Activated CD8-positive, alpha-beta memory T cell treated with anti-CD3 and anti-CD28 coated beads for 24 hours (primary cell): ENCODE measurements at regions not wholly inside any gene's neighbourhood (a gene's known extent, or its start where the extent isn't known, plus 50 kb on each side); places are given as distances from the start of the nearest gene placed in this dataset.
"Not testable (repeated sequence)": the region's sequence is repeated elsewhere in the genome, so short reads cannot be mapped to it uniquely, and the experiment has no call there.

ENCODE experiments used
- DNase-seq: peaks from one replicate; pipeline ENCODE4 v3.0.0-alpha.2; 2020

DNA sequence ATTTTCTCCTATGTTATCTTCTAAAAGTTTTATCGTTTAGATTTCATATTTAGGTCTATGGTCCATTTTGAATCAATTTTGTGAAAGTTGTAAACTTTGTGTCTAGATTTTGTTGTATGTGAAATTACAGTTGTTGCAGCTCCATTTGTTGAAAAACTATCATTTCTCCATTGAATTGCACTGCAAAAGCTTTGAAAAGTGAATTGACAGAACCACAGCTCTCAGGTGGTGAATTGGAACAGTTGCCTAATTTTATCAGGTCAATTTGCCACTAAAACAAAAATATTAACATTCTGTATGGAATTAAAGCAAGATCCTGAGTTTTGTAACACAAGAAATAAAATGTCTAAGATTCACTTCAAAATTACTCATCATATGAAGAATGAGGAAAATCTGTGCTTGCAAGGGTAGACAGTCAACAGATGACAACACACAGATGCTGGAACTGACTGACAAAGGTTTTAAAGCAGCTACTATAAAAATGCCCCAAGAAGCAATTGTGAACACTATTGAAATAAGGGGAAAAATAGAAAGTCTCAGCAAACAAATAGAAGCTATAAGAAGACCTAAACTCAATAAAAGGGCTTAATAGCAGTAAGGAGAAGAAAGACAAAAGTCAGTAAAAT lies 346.7 kb downstream of the PAX1 start:
- no peak for DNase-seq

DNA sequence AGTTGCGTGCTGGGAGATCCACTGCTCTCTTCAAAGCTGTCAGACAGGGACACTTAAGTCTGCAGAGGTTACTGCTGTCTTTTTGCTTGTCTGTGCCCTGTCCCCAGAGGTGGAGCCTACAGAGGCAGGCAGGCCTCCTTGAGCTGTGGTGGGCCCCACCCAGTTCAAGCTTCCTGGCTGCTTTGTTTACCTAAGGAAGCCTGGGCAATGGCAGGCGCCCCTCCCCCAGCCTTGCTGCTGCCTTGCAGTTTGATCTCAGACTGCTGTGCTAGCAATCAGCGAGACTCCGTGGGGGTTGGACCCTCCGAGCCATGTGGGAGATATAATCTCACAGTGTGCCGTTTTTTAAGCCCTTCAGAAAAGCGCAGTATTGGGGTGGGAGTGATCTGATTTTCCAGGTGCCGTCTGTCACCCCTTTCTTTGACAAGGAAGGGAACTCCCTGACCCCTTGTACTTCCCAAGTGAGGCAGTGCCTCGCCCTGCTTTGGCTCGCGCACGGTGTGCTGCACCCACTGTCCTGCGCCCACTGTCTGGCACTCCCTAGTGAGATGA lies 340.6 kb downstream of the PAX1 start:
- not testable (repeated sequence) for DNase-seq

DNA sequence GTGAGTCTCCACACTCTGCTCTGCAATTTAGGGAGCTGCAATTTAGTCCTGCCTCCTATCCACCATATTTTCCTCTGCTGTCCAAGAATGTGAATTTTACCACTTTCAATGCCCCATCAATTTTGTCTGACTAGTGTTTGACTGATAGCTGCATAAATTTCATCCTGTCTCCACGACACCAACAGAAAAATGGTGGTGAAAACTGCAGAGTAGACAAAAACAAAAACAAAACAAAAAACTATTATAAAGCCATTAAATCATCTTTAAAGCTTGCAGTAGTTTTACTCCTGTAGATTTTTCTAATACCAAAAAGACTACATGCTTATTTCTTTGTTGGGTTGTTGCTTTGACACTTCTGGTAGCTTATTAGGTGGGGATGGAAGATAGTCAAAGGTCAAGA lies 322.0 kb downstream of the PAX1 start:
- DNase-seq = no peak

DNA sequence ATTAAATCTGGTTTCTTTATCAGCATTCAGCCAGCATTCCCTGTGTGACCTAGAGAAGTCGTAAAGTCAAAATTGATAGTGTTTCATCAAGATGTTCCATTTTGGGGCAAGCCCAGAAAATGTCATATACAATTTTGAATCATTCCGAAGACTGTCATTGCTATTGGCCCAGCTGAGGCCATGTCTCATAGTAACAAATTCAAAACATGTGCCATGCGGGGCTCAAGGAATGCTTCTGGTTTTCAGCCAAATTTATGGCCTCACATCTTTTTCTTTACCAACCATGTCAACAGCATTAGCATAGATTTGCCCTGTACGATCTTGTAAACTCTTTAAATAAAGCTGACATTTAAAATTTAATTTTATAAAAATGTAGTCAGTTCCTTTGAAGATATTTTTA lies 314.7 kb downstream of the PAX1 start:
- no peak for DNase-seq

DNA sequence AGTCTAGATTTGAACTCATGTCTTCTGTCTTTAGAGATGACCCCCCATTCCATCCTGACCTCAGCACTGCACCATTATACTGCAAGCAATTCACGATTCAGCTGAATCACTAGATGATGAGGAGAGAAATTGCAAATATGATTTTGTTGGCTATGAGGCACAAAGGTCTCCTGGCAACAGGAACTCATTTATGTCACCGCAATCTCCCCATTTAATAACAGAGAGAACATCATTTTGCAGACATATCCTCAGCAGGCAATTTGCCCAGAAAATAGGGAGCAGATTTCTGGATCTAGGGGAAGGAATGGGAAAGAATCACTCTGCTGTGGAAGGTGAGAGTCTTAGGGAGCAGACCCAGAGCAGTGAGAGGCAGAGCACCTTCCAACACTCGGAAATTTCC lies 303.0 kb downstream of the PAX1 start:
- DNase-seq = no peak

DNA sequence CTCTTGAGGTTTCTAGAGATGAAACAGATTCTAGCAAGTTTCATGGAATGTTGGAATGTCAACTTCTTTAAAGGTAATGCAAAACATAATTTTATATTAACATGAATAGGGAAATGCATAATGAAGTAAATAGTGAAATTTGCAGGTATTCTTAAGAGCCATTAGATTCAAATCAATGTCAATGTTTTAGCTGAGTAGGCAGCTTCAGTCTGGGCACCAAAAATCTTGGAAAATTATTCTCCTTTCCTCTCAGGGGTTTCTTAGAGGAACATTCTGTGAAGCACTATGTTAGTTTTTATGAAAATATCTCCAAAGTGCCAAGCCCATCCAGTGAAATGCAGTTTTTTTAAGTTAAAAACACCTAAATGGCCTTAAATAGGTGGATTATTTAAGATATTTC lies 300.8 kb downstream of the PAX1 start:
- no peak for DNase-seq

DNA sequence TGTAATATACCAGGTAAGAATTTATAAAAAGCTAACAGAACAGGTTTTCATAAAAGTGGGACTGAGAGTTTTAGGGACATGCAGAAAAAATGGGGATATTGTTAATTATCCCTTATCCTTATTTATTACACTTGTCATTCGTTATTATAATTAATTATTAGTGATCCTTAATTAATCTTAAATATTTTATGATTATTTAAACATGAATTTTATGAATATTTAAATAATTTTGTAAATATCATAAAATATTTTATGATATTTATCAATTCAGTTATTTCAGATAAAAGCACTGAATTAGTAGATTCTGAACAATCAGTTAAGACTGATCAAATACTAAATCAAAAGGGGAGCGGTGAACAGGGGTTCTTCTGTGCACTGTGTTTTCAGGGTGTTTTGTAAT lies 300.1 kb downstream of the PAX1 start:
- DNase-seq = no peak

DNA sequence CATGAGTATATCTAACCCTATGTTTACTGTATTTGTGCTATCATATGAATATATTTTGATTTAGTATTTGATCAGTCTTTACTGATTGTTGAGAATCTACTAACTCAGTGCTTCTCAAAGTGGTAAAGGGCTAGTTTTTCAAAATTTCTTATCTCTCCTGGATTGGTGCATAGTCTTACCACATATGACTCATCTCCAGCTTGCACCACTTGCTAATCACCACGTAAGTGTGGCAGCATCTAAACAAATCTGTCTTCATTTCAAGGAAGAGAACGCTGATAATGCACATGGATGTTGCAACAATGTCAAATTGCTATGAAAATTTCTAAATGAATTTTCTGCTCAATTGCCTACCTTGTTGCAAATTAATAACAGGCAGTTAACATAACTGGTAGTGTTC lies 299.5 kb downstream of the PAX1 start:
- DNase-seq = no peak

DNA sequence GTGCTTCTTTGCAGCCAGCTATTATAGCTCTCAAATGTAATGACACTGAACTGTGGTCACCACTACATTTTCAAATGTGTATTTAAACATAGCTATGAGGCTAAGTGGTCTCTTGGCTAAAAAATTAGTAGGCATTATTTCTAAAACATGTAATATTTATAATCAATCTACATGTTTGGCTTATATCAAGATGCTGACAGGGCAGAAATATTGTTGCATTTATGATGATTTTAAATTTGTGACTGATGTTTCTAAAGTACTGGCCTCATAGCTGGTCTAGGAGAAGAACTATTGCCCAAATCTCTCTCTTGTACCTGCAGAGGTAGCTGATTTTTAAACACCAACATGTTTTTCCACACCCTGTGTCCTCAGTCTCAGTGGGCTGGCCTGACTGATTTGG lies 298.2 kb downstream of the PAX1 start:
- DNase-seq = no peak

DNA sequence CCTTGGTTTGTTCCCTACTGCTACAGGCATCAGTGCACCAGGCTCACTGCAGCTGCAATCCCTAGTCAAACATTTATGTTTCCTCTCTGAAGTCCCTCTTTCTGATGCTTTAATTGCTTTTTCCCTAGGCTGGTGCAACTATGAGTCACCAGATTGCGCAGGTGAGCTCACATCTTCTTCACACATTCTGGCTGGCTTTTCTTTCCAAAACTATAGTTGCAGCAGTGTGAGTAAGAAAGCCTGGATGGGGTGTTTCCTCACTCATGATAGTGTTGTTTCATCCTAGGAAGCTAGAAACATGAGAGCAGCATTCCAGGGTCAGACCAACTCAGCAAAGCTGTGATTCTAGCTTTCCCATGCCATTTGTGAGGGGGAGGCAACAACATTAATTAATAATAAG lies 296.4 kb downstream of the PAX1 start:
- DNase-seq = no peak

DNA sequence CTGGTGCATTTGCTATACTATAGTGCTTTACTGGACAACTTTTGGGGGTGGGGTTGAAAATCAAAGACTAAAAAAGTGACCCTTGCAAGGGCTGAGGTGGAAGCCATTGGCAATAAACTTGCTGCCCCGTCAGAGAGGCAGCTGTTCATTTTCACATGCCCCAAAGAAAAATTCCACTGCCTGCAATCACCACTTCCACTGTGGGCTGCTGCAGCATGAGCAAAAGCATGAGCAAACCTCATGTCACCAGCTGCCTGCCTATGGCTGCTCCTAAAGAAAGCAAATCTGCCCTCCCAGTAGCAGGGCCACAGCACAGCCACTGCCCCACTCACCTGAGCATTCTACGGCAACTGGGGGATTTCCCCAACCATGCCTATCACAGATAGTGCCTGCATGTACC lies 290.0 kb downstream of the PAX1 start:
- no peak for DNase-seq

DNA sequence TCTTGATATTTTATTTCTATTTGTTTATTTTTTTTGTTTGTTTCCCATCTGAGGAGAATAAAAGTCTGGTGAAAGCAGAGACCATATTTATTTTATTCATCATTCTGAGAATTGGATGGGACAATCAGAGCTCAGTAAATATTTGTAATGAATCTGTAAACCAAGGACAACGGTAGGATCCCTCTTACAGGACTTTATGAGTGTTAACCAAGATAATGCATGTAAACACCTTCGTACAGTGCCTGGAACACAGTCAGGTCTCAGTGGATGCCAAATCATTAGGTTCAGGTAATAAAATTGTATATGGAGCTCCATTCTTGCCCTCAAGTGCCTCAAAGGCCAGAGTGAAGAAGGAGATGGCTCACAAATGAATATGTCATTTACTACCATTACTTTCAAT lies 288.7 kb downstream of the PAX1 start:
- DNase-seq = no peak

DNA sequence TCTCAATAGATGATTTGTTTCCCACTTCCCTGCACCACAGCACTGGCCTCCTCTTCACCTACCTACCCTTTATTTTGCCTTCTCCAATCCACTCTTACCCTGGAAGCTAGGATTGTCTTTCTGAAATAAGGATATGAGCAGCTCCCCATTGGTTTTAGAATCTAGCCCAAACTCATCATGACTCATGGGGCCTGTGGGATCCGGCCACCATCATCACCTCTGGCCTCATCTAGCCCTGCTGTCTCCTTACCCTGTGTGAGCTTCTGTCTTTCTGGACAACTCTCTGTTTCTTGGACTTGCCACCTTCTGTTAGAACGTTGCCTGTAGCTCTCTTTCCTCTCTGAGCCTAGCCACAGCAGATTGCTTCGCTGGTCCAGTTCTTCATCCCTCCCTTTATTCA lies 277.1 kb downstream of the PAX1 start:
- DNase-seq = no peak

DNA sequence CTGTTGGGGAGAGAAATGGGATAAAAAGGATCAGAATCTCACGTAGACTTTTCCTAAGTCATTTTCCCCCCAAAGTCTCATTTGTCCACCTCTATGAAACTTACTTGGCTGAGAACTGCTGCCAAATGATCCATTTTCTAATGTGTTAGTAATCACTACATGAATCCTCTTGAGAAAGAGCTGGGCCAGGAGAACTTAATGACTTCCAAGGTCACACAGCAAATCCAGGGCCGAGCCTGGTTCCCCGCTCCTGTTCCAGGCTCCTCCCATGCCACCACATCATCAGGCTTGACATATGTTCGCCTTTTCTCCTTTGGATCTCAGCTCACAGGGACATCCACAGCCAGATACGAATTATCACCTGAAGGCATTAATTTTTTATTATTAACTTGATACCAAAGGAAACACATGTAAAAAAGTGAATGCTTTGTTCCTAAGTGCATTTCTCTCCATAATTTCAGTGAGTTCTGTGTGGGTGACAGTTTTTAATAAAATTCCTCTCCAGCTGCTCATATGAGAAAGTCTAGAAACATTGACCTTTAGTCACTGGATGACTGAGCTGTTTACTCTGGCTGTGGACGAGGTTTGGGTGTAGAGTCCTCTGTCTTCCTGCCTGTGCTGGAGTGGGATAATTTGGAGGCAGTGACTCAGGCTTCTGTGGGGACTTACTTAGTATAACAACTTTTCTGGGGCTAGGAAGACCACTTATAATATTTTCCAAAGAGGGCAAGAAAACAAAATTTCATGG lies 276.3 kb downstream of the PAX1 start:
- no peak for DNase-seq

DNA sequence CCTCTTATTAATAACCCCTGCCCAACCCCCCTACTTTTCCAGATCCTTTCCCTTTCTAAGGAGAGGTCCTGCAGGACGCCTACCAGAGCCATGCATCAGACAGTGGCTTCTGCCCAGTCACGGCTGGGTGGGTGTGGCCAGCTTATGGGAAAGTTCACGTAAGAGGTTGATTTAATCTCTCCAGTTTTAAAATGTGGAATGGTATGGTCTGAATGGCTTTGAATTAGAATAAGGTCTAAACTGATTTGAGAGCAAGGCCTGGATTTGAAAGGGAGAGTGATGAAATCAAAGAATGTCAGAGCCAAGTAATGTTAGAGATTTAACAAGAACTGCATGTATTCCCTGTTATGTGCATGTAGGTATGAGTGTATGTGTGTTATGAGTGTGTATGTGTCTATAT lies 275.7 kb downstream of the PAX1 start:
- no peak for DNase-seq

DNA sequence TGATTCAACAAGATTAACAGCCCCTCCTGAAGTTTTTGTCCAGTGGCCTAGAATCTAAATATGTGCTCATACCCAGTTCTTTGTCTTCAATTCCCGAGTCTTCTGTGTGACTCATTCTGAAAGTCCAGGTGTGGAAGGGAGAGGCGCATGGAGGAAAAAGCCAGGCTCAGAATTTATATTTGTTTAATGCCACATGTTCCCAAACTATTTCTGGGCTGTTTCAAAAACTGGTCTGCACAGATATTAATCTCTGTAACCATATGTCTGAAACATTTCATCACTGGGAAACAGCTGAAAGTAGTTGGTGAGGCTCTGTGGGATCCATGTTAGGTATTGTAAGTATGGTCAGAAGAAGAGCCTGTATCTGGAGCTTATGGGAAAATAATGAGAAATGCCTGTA lies 266.0 kb downstream of the PAX1 start:
- DNase-seq = no peak

DNA sequence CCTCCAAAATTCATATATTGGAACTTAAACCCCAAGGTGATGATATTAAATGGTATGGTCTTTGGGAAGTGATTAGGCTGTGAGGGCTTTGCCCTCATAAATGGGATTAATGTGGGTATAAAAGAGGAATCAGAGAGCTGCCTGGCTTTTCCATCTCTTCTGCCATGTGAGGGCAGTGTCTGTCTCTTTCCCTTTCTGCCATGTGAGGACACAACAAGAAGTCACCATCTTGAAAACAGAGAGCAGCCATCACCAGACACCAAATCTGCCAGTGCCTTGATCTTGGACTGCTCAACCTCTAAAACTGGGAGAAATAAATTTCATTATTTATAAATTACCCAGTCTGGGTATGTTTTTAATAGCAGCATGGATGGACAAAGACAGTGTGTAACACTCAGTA lies 263.0 kb downstream of the PAX1 start:
- DNase-seq = no peak

DNA sequence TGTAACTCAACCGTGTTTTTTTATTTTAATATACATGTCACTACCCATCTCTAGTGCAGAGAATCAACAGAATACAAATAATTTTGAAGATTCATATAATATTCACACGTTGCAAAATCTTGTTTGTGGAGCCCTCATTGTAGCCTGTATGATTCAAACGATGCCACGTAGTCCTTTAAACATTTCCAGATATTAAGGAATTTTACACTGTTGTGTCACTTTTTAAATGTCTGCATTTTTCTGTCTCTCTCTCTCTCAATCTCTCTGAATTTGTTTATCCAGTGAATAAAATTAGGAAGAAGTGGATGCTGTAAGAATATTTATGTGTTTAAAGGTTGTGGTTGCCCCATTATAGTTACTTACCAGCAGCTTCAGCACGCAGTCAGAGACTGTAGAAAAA lies 262.0 kb downstream of the PAX1 start:
- no peak for DNase-seq

DNA sequence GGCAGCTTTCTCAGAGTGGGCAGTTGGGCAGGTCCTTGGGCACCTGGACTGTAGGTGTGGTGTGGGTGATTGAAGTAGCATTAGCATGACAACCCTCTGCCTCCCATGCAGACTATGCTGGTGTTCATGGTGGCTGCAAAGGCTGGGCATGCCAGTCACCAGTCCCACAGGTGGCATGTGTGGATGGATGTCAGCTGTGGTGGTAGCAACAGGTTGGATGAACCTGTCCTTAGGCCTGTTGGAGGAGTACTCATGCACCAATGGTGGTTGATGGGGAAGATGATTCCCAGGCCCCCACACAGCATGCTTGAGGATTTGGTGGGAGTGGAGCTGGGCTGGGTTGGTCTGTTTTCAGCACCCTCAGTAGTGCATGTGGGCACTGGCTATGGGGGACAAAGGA lies 251.1 kb downstream of the PAX1 start:
- no peak for DNase-seq

DNA sequence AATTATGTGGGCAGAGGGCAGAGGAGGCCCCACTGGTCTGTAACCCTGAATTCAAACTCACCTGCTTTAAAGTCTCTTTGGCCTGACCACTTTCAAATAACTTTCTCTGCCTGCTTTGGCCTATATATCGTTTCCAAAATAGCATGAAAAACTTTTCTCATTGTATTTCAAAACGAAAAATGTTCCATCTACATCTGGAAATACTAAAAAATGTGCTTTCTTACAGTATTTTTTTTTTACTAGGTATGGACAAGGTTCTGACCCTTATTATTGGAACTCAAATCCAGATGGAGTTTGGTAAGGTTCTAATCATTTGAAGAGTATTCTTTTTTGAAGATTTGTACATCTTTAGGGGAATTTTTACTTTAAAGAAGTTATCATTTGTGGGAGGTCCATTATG lies 241.9 kb downstream of the PAX1 start:
- DNase-seq = no peak

DNA sequence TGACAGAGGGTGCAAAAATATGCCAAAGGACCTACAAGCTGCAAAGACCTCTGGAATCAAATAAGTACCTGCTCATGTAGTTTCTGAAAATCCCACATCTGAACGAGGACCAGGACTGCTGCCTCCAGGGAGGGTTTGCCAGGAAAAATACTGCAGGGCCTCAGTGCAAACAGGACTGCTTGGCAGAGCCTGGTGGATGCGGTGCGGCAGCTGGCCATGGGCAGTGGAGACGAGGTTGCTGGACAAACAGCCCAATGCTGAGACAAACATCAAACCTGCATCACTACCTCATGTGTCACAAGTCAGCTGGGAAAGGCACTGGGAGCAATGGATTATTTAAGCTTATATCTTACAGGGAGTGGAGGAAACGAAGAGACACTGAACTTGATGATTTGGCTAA lies 238.8 kb downstream of the PAX1 start:
- no peak for DNase-seq

DNA sequence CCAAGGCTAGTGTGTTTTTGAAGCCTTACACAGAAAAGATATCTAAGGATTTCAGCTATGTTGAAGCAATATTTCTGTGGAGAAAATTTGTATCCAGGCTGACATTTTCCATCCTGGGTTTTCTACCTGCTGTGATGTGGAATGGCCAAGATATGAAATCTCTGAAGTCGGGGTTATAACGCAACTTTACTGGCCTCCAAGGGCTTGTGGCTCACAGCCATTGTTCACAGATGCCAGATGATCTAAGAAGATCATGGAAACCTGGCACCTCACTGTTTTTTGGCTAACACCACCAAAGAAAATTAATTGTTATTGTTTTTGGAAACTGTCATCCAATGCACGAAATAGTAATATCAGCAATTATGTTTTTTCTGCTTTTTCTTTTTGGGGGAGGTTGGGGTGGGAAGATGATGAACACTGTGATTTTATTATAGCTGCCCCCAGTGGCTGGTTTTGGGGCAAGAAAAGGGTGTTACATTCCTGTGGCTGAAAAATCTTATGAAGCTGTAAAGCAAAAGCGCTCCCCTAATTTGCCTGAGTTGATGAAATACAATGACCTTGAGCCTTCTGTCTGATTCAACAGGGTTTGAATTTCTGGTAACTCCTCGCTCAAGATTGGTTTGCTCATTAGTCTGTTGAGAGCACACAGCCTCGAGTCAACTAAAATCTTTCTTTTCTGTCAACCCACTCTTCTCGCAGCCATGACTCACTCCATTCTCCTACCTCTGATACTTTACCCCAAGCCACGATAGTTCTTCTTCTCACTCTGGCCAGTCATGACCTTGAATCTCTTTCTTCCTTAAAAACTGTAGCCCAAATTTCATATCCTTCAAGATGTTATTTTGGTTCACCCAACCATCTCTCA lies 236.7 kb downstream of the PAX1 start:
- no peak for DNase-seq

DNA sequence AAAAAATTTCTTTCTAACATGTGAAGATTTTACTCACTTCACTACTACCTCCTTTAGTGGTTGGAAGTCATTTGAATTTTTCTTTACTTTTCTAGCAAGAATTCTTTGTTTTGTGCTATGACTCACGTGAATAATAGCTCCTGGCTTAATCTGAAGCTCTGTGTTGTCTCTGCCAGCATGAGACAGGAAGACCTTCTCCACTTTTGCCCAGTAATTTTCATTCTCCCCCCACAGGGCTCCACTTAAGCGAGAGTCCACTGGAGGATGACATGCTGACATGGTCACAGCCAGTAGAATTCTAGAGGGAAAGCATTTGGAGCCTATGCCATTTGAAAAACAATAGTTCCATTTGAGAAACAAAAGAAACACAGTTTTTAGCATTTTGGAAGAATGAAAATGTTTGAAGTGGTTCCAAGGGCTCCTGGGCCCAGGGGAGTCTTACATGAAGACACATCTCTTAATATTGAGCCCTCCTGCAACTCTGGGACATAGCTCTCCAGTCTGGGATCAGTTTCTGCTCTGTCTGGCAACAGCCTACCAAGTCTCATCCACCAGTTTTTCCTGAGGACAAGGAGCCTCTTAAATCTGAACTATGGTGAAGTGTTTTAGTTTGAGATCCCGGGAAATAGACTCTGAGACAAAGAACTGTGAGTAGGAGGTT lies 231.4 kb downstream of the PAX1 start:
- no peak for DNase-seq
